SW480 (cell line): ENCODE measurements at regions not wholly inside any gene's neighbourhood (a gene's known extent, or its start where the extent isn't known, plus 50 kb on each side); places are given as distances from the start of the nearest gene placed in this dataset.

Source experiments
- DNase-seq: peaks from one replicate; pipeline ENCODE4 v3.0.0-alpha.2; 2016; ENCODE audit warnings: low spot score

- DNase-seq, result peak; percentile 25
Observed at GRCh38 chr16:5903153-5903552, 805.6 kb upstream of the EEF2KMT start.

- peak; percentile 47 for DNase-seq
Observed at GRCh38 chr16:5900046-5900445, 802.5 kb upstream of the EEF2KMT start.

- no peak for DNase-seq
Observed at GRCh38 chr16:5895976-5896375, 798.4 kb upstream of the EEF2KMT start.

GRCh38 chr16:5895137-5895536 is 797.5 kb upstream of the EEF2KMT start:
- no peak for DNase-seq

GRCh38 chr16:5891296-5891695 is 793.7 kb upstream of the EEF2KMT start:
- no peak for DNase-seq

GRCh38 chr16:5885521-5885920 is 787.9 kb upstream of the EEF2KMT start:
- no peak for DNase-seq

GRCh38 chr16:5884996-5885395 is 787.4 kb upstream of the EEF2KMT start:
- no peak for DNase-seq

- DNase-seq, result no peak
Observed at GRCh38 chr16:5884339-5884738, 786.7 kb upstream of the EEF2KMT start.

GRCh38 chr16:5882087-5882640 is 784.6 kb upstream of the EEF2KMT start:
- DNase-seq, result no peak

- DNase-seq, result peak; percentile 31
Observed at GRCh38 chr16:5875416-5875815, 777.8 kb upstream of the EEF2KMT start.

GRCh38 chr16:5874899-5875298 is 777.3 kb upstream of the EEF2KMT start:
- DNase-seq, result no peak

GRCh38 chr16:5873221-5873620 is 775.6 kb upstream of the EEF2KMT start:
- DNase-seq, result no peak

- DNase-seq, result no peak
Observed at GRCh38 chr16:5870886-5871691, 773.5 kb upstream of the EEF2KMT start.

- no peak for DNase-seq
Observed at GRCh38 chr16:5867250-5867649, 769.7 kb upstream of the EEF2KMT start.

- no peak for DNase-seq
Observed at GRCh38 chr16:5865236-5865635, 767.6 kb upstream of the EEF2KMT start.

GRCh38 chr16:5863071-5863606 is 765.5 kb upstream of the EEF2KMT start:
- DNase-seq, result no peak

- DNase-seq, result no peak
Observed at GRCh38 chr16:5862103-5862840, 764.7 kb upstream of the EEF2KMT start.

- no peak for DNase-seq
Observed at GRCh38 chr16:5861241-5861640, 763.6 kb upstream of the EEF2KMT start.

GRCh38 chr16:5858180-5858579 is 760.6 kb upstream of the EEF2KMT start:
- DNase-seq, result no peak

- no peak for DNase-seq
Observed at GRCh38 chr16:5854027-5854426, 756.4 kb upstream of the EEF2KMT start.

- DNase-seq, result peak; percentile 34
Observed at GRCh38 chr16:5852151-5852550, 754.6 kb upstream of the EEF2KMT start.

- peak; percentile 67 for DNase-seq
Observed at GRCh38 chr16:5851393-5851982, 753.9 kb upstream of the EEF2KMT start.
